Endothelial cell of umbilical vein (primary cell): ENCODE measurements at regions not wholly inside any gene's neighbourhood (a gene's known extent, or its start where the extent isn't known, plus 50 kb on each side); places are given as distances from the start of the nearest gene placed in this dataset.

Experiments used
- CTCF ChIP-seq, 2 donors: IDR thresholded peaks; 1 replicate in 1 of 2; 2 replicates in 1 of 2; pipeline ENCODE4 v1.5.1; 2011; ENCODE audit warnings: low read length in 2 of 2, mild to moderate bottlenecking in 2 of 2, moderate library complexity in 2 of 2, control low read depth in 1 of 2, inconsistent platforms in 1 of 2, low read depth in 1 of 2; ENCODE audit not compliant: insufficient read depth in 1 of 2; ENCODE audit errors: extremely low read depth in 1 of 2
- FOS ChIP-seq: IDR thresholded peaks from 2 replicates; pipeline ENCODE4 v1.6.1; 2011; ENCODE audit warnings: mild to moderate bottlenecking, low read length, moderate library complexity, borderline replicate concordance; ENCODE audit not compliant: insufficient read depth
- POLR2A ChIP-seq: IDR thresholded peaks from 2 replicates; pipeline ENCODE4 v1.6.1; 2012; ENCODE audit warnings: low read depth, mild to moderate bottlenecking, control low read depth, low read length
- POLR2AphosphoS5 ChIP-seq: IDR thresholded peaks from 2 replicates; pipeline ENCODE4 v1.6.1; 2012; ENCODE audit warnings: low read depth, mild to moderate bottlenecking, control low read depth, low read length, moderate library complexity; ENCODE audit not compliant: insufficient read depth

- TF ChIP-seq CTCF (IDR thresholded peaks at IDR 0.05; ENCODE audit: extremely low read depth in 1 of 2, insufficient read depth in 1 of 2, low read depth in 1 of 2, low read length in 2 of 2) (no peak), FOS (no peak), POLR2A (no peak), POLR2AphosphoS5 (no peak)
Measured at GRCh38 chr11:25583596-25583995, 748.3 kb upstream of the ANO3 start.
